ENCODE measurements at regions not wholly inside any gene's neighbourhood (a gene's known extent, or its start where the extent isn't known, plus 50 kb on each side); places are given as distances from the start of the nearest gene placed in this dataset.

GRCh38 chr22:48072777-48073176 is 1310.3 kb downstream of the TBC1D22A start:
- no peak for DNase-seq (ENCODE audit: low spot score)
- TF ChIP-seq CTCF (IDR thresholded peaks at IDR 0.05; ENCODE audit: extremely low read depth, missing control alignments): no peak

GRCh38 chr22:48071828-48072227 is 1309.4 kb downstream of the TBC1D22A start:
- DNase-seq (ENCODE audit: low spot score): no peak
- no peak for TF ChIP-seq CTCF (IDR thresholded peaks at IDR 0.05; ENCODE audit: extremely low read depth, missing control alignments)

- no peak for DNase-seq (ENCODE audit: low spot score)
- TF ChIP-seq CTCF (IDR thresholded peaks at IDR 0.05; ENCODE audit: extremely low read depth, missing control alignments): no peak
These were observed 1308.9 kb downstream of the TBC1D22A start for GRCh38 chr22:48071305-48071704.

- TF ChIP-seq CTCF (IDR thresholded peaks at IDR 0.05; ENCODE audit: extremely low read depth, missing control alignments): no peak
- no peak for DNase-seq (ENCODE audit: low spot score)
These were observed 1308.3 kb downstream of the TBC1D22A start for GRCh38 chr22:48070760-48071159.

- TF ChIP-seq CTCF (IDR thresholded peaks at IDR 0.05; ENCODE audit: extremely low read depth, missing control alignments): no peak
- DNase-seq (ENCODE audit: low spot score): no peak
These were observed 1307.6 kb downstream of the TBC1D22A start for GRCh38 chr22:48070083-48070482.

- DNase-seq (ENCODE audit: low spot score): no peak
- TF ChIP-seq CTCF (IDR thresholded peaks at IDR 0.05; ENCODE audit: extremely low read depth, missing control alignments): no peak
These were observed 1306.8 kb downstream of the TBC1D22A start for GRCh38 chr22:48069256-48069655.

GRCh38 chr22:48068323-48068885 is 1306.0 kb downstream of the TBC1D22A start:
- no peak for TF ChIP-seq CTCF (IDR thresholded peaks at IDR 0.05; ENCODE audit: extremely low read depth, missing control alignments)
- no peak for DNase-seq (ENCODE audit: low spot score)

All from GM20000 (cell line).